Gastrocnemius medialis (tissue), 4 donors: ENCODE measurements at regions not wholly inside any gene's neighbourhood (a gene's known extent, or its start where the extent isn't known, plus 50 kb on each side); places are given as distances from the start of the nearest gene placed in this dataset.

ENCODE experiments used
- CTCF ChIP-seq, 5 experiments: fragments of 450-650 bp in 3 of 5; fragments of 200-600 bp in 2 of 5; sonication (generic) in 2 of 5; IDR thresholded peaks in 4 of 5; conservative IDR thresholded peaks in 1 of 5; 1 replicate in 4 of 5; 2 replicates in 1 of 5; pipeline ENCODE4 v1.5.1; 2016 to 2019; ENCODE audit warnings: antibody characterized with exemption in 5 of 5, mild to moderate bottlenecking in 3 of 5, moderate library complexity in 3 of 5
- POLR2A ChIP-seq, 2 donors: fragments of 450-650 bp; IDR thresholded peaks; one replicate each; pipeline ENCODE4 v1.6.1; 2017; ENCODE audit warnings: antibody characterized with exemption in 2 of 2, mild to moderate bottlenecking in 2 of 2, moderate library complexity in 2 of 2

GRCh38 chr18:73101977-73102376 lies 234.2 kb upstream of the NETO1 start:
- no peak for TF ChIP-seq CTCF (IDR thresholded peaks at IDR 0.05 in 4 of 5, conservative IDR thresholded peaks at IDR 0.05 in 1 of 5)
- no peak for TF ChIP-seq POLR2A (IDR thresholded peaks at IDR 0.05)
